Ishikawa (cell line): ENCODE measurements at regions not wholly inside any gene's neighbourhood (a gene's known extent, or its start where the extent isn't known, plus 50 kb on each side); places are given as distances from the start of the nearest gene placed in this dataset.

Experiments
- CREB1 ChIP-seq: IDR thresholded peaks from 2 replicates; pipeline ENCODE4 v1.6.1; 2012; ENCODE audit warnings: low read depth
- EGR1 ChIP-seq: IDR thresholded peaks from 2 replicates; pipeline ENCODE4 v1.6.1; 2012
- EP300 ChIP-seq: IDR thresholded peaks from 2 replicates; pipeline ENCODE4 v1.6.1; 2012; ENCODE audit warnings: borderline replicate concordance
- NFIC ChIP-seq: IDR thresholded peaks from 2 replicates; pipeline ENCODE4 v1.6.1; 2012
- RAD21 ChIP-seq: IDR thresholded peaks from 2 replicates; pipeline ENCODE4 v1.6.1; 2012; ENCODE audit warnings: low read depth
- TAF1 ChIP-seq: IDR thresholded peaks from 2 replicates; pipeline ENCODE4 v1.6.1; 2012; ENCODE audit warnings: low read depth, mild to moderate bottlenecking
- ZBTB7A ChIP-seq: IDR thresholded peaks from 2 replicates; pipeline ENCODE4 v1.6.1; 2012; ENCODE audit warnings: low read depth
- TF ChIP-seq, protein P1 (sequence below): IDR thresholded peaks from 2 replicates; pipeline ENCODE4 v1.6.1; 2012; ENCODE audit warnings: low read depth, mild to moderate bottlenecking
- TF ChIP-seq, protein P2 (sequence below): IDR thresholded peaks from 2 replicates; pipeline ENCODE4 v1.6.1; 2012

DNA sequence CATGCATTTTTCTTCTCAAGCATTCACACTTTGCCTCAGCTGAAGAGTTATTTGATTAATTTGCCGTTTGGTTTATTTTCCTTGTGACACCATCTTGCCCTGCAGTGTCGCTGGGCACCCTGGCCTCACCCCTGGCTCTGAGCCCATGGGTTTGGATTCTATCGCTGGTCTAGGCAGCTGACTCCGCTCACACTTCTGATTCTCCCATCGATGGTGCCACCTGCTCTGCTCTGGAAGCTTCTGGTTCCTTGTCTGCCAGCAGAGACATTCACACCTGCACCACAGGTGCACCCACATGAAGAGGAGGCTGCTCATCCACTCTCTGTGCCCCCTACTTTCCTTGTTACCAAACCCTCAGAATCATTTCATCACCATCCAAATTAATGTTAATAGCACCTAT is 291.6 kb upstream of the CDH4 start:
- TF ChIP-seq CREB1, result no peak
- no peak for TF ChIP-seq ZBTB7A
- TF ChIP-seq RAD21, result no peak
- TF ChIP-seq TAF1, result no peak
- TF ChIP-seq EGR1, result no peak
- no peak for TF ChIP-seq EP300
- no peak for TF ChIP-seq NFIC
- TF ChIP-seq, protein P1, sequence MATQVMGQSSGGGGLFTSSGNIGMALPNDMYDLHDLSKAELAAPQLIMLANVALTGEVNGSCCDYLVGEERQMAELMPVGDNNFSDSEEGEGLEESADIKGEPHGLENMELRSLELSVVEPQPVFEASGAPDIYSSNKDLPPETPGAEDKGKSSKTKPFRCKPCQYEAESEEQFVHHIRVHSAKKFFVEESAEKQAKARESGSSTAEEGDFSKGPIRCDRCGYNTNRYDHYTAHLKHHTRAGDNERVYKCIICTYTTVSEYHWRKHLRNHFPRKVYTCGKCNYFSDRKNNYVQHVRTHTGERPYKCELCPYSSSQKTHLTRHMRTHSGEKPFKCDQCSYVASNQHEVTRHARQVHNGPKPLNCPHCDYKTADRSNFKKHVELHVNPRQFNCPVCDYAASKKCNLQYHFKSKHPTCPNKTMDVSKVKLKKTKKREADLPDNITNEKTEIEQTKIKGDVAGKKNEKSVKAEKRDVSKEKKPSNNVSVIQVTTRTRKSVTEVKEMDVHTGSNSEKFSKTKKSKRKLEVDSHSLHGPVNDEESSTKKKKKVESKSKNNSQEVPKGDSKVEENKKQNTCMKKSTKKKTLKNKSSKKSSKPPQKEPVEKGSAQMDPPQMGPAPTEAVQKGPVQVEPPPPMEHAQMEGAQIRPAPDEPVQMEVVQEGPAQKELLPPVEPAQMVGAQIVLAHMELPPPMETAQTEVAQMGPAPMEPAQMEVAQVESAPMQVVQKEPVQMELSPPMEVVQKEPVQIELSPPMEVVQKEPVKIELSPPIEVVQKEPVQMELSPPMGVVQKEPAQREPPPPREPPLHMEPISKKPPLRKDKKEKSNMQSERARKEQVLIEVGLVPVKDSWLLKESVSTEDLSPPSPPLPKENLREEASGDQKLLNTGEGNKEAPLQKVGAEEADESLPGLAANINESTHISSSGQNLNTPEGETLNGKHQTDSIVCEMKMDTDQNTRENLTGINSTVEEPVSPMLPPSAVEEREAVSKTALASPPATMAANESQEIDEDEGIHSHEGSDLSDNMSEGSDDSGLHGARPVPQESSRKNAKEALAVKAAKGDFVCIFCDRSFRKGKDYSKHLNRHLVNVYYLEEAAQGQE, result no peak
- TF ChIP-seq, protein P2, sequence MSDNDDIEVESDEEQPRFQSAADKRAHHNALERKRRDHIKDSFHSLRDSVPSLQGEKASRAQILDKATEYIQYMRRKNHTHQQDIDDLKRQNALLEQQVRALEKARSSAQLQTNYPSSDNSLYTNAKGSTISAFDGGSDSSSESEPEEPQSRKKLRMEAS, result no peak
